Tibial nerve (tissue), 4 donors: ENCODE measurements at regions not wholly inside any gene's neighbourhood (a gene's known extent, or its start where the extent isn't known, plus 50 kb on each side); places are given as distances from the start of the nearest gene placed in this dataset.

Experiments used
- EP300 ChIP-seq, 2 donors: sonication (generic); formaldehyde crosslinking; IDR thresholded peaks; one replicate each; pipeline ENCODE4 v1.6.1; 2017; ENCODE audit warnings: antibody characterized with exemption in 2 of 2, mild to moderate bottlenecking in 1 of 2
- POLR2A ChIP-seq, 2 donors: fragments of 450-650 bp; IDR thresholded peaks; one replicate each; pipeline ENCODE4 v1.6.1; 2017; ENCODE audit warnings: antibody characterized with exemption in 2 of 2, mild to moderate bottlenecking in 2 of 2, moderate library complexity in 2 of 2
- TF ChIP-seq, protein P1 (sequence below), 5 experiments: fragments of 200-600 bp in 3 of 5; fragments of 450-650 bp in 2 of 5; sonication (generic) in 3 of 5; IDR thresholded peaks; one replicate each; pipeline ENCODE4 v1.5.1; 2016 to 2019; ENCODE audit warnings: antibody characterized with exemption in 5 of 5, mild to moderate bottlenecking in 3 of 5, moderate library complexity in 2 of 5

DNA sequence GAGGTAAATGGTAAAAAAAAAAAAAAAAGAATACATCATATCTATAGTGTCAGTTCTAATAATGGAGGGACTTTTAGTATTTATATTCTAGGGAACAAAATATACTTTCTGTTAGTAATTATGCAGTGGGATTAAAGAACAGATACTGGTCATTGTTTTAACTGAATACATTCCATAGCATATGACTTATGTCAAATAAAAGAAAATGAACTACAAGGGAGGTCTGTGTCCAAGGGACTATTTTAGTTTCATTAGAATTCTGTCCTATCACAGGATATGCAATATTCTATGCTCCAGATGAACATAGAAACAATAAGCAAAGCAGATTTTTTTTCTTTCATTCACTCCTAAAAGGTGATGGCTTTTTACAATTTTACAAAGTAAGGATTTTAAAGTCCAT, 154.2 kb upstream of the ZEB2 start:
- TF ChIP-seq, protein P1, sequence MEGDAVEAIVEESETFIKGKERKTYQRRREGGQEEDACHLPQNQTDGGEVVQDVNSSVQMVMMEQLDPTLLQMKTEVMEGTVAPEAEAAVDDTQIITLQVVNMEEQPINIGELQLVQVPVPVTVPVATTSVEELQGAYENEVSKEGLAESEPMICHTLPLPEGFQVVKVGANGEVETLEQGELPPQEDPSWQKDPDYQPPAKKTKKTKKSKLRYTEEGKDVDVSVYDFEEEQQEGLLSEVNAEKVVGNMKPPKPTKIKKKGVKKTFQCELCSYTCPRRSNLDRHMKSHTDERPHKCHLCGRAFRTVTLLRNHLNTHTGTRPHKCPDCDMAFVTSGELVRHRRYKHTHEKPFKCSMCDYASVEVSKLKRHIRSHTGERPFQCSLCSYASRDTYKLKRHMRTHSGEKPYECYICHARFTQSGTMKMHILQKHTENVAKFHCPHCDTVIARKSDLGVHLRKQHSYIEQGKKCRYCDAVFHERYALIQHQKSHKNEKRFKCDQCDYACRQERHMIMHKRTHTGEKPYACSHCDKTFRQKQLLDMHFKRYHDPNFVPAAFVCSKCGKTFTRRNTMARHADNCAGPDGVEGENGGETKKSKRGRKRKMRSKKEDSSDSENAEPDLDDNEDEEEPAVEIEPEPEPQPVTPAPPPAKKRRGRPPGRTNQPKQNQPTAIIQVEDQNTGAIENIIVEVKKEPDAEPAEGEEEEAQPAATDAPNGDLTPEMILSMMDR (IDR thresholded peaks at IDR 0.05), result no peak
- no peak for TF ChIP-seq POLR2A (IDR thresholded peaks at IDR 0.05)
- no peak for TF ChIP-seq EP300 (IDR thresholded peaks at IDR 0.05)
